Lower leg skin (tissue), 3 donors: ENCODE measurements at regions not wholly inside any gene's neighbourhood (a gene's known extent, or its start where the extent isn't known, plus 50 kb on each side); places are given as distances from the start of the nearest gene placed in this dataset.

Experiments
- POLR2A ChIP-seq, 2 donors: fragments of 450-650 bp; IDR thresholded peaks; one replicate each; pipeline ENCODE4 v1.6.1; 2016 to 2017; ENCODE audit warnings: antibody characterized with exemption in 2 of 2, mild to moderate bottlenecking in 1 of 2, moderate library complexity in 1 of 2
- TF ChIP-seq, protein P1 (sequence below), 3 donors: fragments of 450-650 bp; IDR thresholded peaks; one replicate each; pipeline ENCODE4 v1.5.1; 2016; ENCODE audit warnings: antibody characterized with exemption in 3 of 3, mild to moderate bottlenecking in 3 of 3, moderate library complexity in 2 of 3

DNA sequence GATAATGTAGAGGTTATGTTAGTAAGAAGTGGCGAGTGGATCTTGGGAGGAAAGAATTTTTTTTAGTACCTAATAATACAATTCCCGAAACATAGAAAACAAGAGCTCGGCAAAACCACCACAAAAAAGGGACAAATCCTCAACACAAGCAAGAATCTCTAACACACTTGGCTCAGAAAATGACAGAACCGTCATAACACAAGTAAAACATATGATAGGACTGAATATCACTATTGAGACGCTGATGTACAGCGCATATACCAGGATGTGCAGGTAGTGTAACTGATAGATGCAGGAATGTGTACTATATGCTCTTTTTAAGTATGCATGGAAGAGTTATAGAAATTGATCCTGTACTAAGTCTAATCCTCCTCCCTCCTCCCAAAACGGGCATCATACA is 564.5 kb downstream of the BCL11B start:
- no peak for TF ChIP-seq POLR2A (IDR thresholded peaks at IDR 0.05)
- TF ChIP-seq, protein P1, sequence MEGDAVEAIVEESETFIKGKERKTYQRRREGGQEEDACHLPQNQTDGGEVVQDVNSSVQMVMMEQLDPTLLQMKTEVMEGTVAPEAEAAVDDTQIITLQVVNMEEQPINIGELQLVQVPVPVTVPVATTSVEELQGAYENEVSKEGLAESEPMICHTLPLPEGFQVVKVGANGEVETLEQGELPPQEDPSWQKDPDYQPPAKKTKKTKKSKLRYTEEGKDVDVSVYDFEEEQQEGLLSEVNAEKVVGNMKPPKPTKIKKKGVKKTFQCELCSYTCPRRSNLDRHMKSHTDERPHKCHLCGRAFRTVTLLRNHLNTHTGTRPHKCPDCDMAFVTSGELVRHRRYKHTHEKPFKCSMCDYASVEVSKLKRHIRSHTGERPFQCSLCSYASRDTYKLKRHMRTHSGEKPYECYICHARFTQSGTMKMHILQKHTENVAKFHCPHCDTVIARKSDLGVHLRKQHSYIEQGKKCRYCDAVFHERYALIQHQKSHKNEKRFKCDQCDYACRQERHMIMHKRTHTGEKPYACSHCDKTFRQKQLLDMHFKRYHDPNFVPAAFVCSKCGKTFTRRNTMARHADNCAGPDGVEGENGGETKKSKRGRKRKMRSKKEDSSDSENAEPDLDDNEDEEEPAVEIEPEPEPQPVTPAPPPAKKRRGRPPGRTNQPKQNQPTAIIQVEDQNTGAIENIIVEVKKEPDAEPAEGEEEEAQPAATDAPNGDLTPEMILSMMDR (IDR thresholded peaks at IDR 0.05): no peak
